SU-DHL-6 (cell line): ENCODE measurements at regions not wholly inside any gene's neighbourhood (a gene's known extent, or its start where the extent isn't known, plus 50 kb on each side); places are given as distances from the start of the nearest gene placed in this dataset.

Source experiments
- H2AFZ ChIP-seq: fragments of 200-600 bp; sonication (generic); 2 replicates; pipeline ENCODE4 v1.6.1; 2014; ENCODE audit warnings: low read depth, mild to moderate bottlenecking, moderate library complexity, mixed read lengths, antibody characterized with exemption, low read length; ENCODE audit not compliant: severe bottlenecking
- H3F3A ChIP-seq: fragments of 200-600 bp; shearing (Covaris generic); 2 replicates; pipeline ENCODE4 v1.6.0; 2016; ENCODE audit warnings: antibody characterized with exemption, mild to moderate bottlenecking; ENCODE audit not compliant: insufficient read depth
- H3K27ac ChIP-seq: fragments of 200-600 bp; sonication (generic); 2 replicates; pipeline ENCODE4 v1.5.1; 2016; ENCODE audit warnings: low read depth, mild to moderate bottlenecking, low read length, moderate library complexity, mixed read lengths
- H3K27me3 ChIP-seq: fragments of 200-600 bp; sonication (generic), shearing (Covaris generic); 2 replicates; pipeline ENCODE4 v1.6.0; 2014; ENCODE audit warnings: mild to moderate bottlenecking, low read length
- H3K36me3 ChIP-seq: fragments of 200-600 bp; sonication (generic); 2 replicates; pipeline ENCODE4 v1.6.1; 2014; ENCODE audit warnings: mild to moderate bottlenecking, low read length, mixed read lengths
- H3K4me2 ChIP-seq: fragments of 300-600, 200-600 bp; shearing (Covaris generic), sonication (generic); 2 replicates; pipeline ENCODE4 v1.6.0; 2014; ENCODE audit warnings: low read length, low read depth, mild to moderate bottlenecking; ENCODE audit not compliant: poor library complexity, severe bottlenecking
- H3K4me3 ChIP-seq: fragments of 200-600 bp; sonication (generic); 2 replicates; pipeline ENCODE4 v1.5.1; 2014; ENCODE audit warnings: antibody characterized with exemption, low read length, mild to moderate bottlenecking, mixed read lengths; ENCODE audit not compliant: insufficient read depth, poor library complexity, severe bottlenecking
- H3K79me2 ChIP-seq: fragments of 200-600 bp; sonication (generic); 2 replicates; pipeline ENCODE4 v1.6.1; 2014; ENCODE audit warnings: mild to moderate bottlenecking, low read length, moderate library complexity; ENCODE audit not compliant: insufficient read depth
- H3K9ac ChIP-seq: fragments of 200-600 bp; sonication (generic); 2 replicates; pipeline ENCODE4 v1.7.0; 2014; ENCODE audit warnings: mild to moderate bottlenecking, low read length
- H3K9me2 ChIP-seq: fragments of 200-600 bp; sonication (generic); replicated peaks from 2 replicates; pipeline ENCODE4 v1.6.1; 2014; ENCODE audit warnings: low read length; ENCODE audit not compliant: insufficient read depth
- H3K9me3 ChIP-seq: fragments of 200-600 bp; sonication (generic); 2 replicates; pipeline ENCODE4 v1.6.1; 2014; ENCODE audit warnings: low read length, mixed read lengths; ENCODE audit not compliant: insufficient read depth
- H4K20me1 ChIP-seq: fragments of 200-600 bp; sonication (generic); 2 replicates; pipeline ENCODE4 v1.6.1; 2014; ENCODE audit warnings: low read depth, mild to moderate bottlenecking, antibody characterized with exemption, low read length, moderate library complexity, mixed read lengths
- CTCF ChIP-seq: fragments of 200-600 bp; sonication (generic); IDR thresholded peaks from one replicate; pipeline ENCODE4 v1.5.1; 2017; ENCODE audit warnings: antibody characterized with exemption, mild to moderate bottlenecking, low read length, moderate library complexity; ENCODE audit not compliant: insufficient read depth, poor library complexity, severe bottlenecking
- EZH2phosphoT487 ChIP-seq: fragments of 200-600 bp; sonication (generic), shearing (Covaris generic); conservative IDR thresholded peaks from 2 replicates; pipeline ENCODE4 v1.6.1; 2018; ENCODE audit warnings: mild to moderate bottlenecking, antibody characterized with exemption, low read length, moderate library complexity, mixed read lengths

GRCh38 chr12:25052196-25052913 is 103.5 kb upstream of the BCAT1 start:
- Histone ChIP-seq H4K20me1 (no peaks in the 10 kb centered on the region), H2AFZ (no peak overlapping the region), H3K9me3 (no peaks in the 10 kb centered on the region), H3K27me3 (no peaks in the 10 kb centered on the region), H3K9me2 (no peaks in the 10 kb centered on the region), H3K4me3 (peak overlapping the region; percentile 96), H3K27ac (peak overlapping the region; percentile 99), H3K4me2 (peak overlapping the region; percentile 99), H3K79me2 (peaks cover 53% of the 10 kb centered on the region), H3K36me3 (peaks cover 44% of the 10 kb centered on the region), H3F3A (peaks cover 66% of the 10 kb centered on the region), H3K9ac (peak overlapping the region; percentile 83)
- no peak for TF ChIP-seq CTCF
- TF ChIP-seq EZH2phosphoT487, result no peak

- Histone ChIP-seq H3K9me2 (no peaks in the 10 kb centered on the region), H3K27me3 (no peaks in the 10 kb centered on the region), H3K9me3 (peaks cover 4% of the 10 kb centered on the region; the same call in 1 of the 2 replicates), H3K4me2 (peak overlapping the region; percentile 99), H3K27ac (peak overlapping the region; percentile 99), H3K79me2 (peaks cover 47% of the 10 kb centered on the region), H3F3A (peaks cover 61% of the 10 kb centered on the region), H4K20me1 (no peaks in the 10 kb centered on the region), H3K4me3 (peak overlapping the region; percentile 96), H3K36me3 (peaks cover 45% of the 10 kb centered on the region), H3K9ac (peak overlapping the region; percentile 83), H2AFZ (no peak overlapping the region)
- TF ChIP-seq CTCF (no peak), EZH2phosphoT487 (no peak)
Observed at GRCh38 chr12:25051656-25052195, 102.8 kb upstream of the BCAT1 start.

- Histone ChIP-seq H3K27me3 (no peaks in the 10 kb centered on the region), H3K79me2 (peaks cover 42% of the 10 kb centered on the region), H4K20me1 (no peaks in the 10 kb centered on the region), H3K9me2 (no peaks in the 10 kb centered on the region), H3K27ac (peak overlapping the region; percentile 99), H2AFZ (no peak overlapping the region), H3K9ac (peak overlapping the region; percentile 83), H3K4me3 (peak overlapping the region; percentile 96), H3F3A (peaks cover 58% of the 10 kb centered on the region), H3K4me2 (peak overlapping the region; percentile 99), H3K9me3 (peaks cover 7% of the 10 kb centered on the region; the same call in 1 of the 2 replicates), H3K36me3 (peaks cover 46% of the 10 kb centered on the region)
- no peak for TF ChIP-seq EZH2phosphoT487
- no peak for TF ChIP-seq CTCF
Observed at GRCh38 chr12:25051171-25051570, 102.3 kb upstream of the BCAT1 start.
